HL-60 (cell line): ENCODE measurements at regions not wholly inside any gene's neighbourhood (a gene's known extent, or its start where the extent isn't known, plus 50 kb on each side); places are given as distances from the start of the nearest gene placed in this dataset.

Source experiments
- CTCF ChIP-seq: IDR thresholded peaks from one replicate; pipeline ENCODE4 v1.5.1; 2011; ENCODE audit warnings: low read length, control low read depth, inconsistent platforms; ENCODE audit not compliant: insufficient read depth
- GABPA ChIP-seq: IDR thresholded peaks from 2 replicates; pipeline ENCODE4 v1.6.1; 2012; ENCODE audit warnings: low read depth
- POLR2AphosphoS5 ChIP-seq: IDR thresholded peaks from 2 replicates; pipeline ENCODE4 v1.6.1; 2012; ENCODE audit warnings: low read depth
- SPI1 ChIP-seq: IDR thresholded peaks from 2 replicates; pipeline ENCODE4 v1.6.1; 2012; ENCODE audit warnings: low read depth, mild to moderate bottlenecking, borderline replicate concordance
- TF ChIP-seq, protein P1 (sequence below): IDR thresholded peaks from 2 replicates; pipeline ENCODE4 v1.6.1; 2012; ENCODE audit warnings: low read depth; ENCODE audit not compliant: insufficient replicate concordance

DNA sequence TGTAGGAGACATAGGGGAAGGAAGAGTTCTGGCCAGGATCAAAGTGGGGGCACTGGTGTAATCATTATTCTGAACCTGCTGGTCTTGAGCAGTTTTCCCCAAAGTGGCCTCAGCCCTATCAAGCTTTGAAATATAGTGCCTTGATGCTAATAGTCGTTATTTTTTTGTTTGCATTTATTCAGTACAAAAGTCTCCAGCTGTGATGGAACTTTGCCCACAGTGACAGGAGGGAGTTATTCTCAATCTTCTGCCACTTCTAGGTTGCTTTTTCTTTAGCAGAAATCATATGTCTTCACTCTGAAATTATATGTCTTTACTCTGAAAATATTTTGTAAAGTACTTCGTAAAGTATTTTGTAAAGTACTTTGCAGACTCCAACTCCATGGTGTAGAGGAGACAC, 93.1 kb downstream of the FAT3 start:
- TF ChIP-seq CTCF (no peak), SPI1 (no peak), POLR2AphosphoS5 (no peak), GABPA (no peak)
- TF ChIP-seq, protein P1, sequence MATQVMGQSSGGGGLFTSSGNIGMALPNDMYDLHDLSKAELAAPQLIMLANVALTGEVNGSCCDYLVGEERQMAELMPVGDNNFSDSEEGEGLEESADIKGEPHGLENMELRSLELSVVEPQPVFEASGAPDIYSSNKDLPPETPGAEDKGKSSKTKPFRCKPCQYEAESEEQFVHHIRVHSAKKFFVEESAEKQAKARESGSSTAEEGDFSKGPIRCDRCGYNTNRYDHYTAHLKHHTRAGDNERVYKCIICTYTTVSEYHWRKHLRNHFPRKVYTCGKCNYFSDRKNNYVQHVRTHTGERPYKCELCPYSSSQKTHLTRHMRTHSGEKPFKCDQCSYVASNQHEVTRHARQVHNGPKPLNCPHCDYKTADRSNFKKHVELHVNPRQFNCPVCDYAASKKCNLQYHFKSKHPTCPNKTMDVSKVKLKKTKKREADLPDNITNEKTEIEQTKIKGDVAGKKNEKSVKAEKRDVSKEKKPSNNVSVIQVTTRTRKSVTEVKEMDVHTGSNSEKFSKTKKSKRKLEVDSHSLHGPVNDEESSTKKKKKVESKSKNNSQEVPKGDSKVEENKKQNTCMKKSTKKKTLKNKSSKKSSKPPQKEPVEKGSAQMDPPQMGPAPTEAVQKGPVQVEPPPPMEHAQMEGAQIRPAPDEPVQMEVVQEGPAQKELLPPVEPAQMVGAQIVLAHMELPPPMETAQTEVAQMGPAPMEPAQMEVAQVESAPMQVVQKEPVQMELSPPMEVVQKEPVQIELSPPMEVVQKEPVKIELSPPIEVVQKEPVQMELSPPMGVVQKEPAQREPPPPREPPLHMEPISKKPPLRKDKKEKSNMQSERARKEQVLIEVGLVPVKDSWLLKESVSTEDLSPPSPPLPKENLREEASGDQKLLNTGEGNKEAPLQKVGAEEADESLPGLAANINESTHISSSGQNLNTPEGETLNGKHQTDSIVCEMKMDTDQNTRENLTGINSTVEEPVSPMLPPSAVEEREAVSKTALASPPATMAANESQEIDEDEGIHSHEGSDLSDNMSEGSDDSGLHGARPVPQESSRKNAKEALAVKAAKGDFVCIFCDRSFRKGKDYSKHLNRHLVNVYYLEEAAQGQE, result no peak
